ENCODE measurements at regions not wholly inside any gene's neighbourhood (a gene's known extent, or its start where the extent isn't known, plus 50 kb on each side); places are given as distances from the start of the nearest gene placed in this dataset.

DNA sequence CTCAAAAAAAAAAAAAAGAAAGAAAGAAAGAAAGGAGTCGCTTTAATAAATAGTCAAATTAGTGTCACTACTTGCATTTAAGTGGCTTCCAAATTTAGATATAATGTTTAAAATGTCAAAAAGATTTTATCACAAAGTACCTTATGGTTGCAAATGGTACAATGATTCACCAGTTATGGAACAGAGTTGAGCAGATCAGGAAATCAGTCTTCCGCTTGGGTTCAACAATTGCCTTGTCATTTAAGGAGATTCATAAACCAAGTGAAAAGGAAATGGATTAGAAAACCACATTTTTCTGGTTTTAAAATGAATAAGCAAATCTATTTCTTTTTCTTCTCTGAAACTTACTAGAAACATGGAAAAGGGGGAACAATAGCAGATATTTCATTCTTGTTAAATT is 94.8 kb upstream of the PTPRT start:
- TF ChIP-seq, protein P1, sequence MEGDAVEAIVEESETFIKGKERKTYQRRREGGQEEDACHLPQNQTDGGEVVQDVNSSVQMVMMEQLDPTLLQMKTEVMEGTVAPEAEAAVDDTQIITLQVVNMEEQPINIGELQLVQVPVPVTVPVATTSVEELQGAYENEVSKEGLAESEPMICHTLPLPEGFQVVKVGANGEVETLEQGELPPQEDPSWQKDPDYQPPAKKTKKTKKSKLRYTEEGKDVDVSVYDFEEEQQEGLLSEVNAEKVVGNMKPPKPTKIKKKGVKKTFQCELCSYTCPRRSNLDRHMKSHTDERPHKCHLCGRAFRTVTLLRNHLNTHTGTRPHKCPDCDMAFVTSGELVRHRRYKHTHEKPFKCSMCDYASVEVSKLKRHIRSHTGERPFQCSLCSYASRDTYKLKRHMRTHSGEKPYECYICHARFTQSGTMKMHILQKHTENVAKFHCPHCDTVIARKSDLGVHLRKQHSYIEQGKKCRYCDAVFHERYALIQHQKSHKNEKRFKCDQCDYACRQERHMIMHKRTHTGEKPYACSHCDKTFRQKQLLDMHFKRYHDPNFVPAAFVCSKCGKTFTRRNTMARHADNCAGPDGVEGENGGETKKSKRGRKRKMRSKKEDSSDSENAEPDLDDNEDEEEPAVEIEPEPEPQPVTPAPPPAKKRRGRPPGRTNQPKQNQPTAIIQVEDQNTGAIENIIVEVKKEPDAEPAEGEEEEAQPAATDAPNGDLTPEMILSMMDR (conservative IDR thresholded peaks at IDR 0.05; ENCODE audit: low read length): no peak
- no peak for DNase-seq (ENCODE audit: low read depth)

DNA sequence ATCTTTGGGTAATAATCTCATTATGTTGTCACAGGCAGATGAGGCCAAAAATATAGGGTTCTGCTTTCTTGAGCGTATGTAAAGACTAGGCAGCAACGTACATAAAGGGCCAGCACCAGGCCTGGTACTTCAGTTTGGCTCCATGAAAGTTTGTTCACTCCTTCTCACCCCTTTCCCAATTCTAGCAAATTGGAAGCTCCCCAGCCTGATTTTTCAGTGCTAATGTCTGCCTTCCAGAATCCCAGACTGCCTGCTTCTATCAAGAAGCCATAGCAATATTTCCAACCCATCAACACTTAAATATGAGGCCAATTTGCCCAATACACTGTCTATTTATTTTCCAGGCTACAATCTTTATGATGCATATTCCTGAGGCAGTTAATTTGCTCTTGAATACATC is 93.4 kb upstream of the PTPRT start:
- TF ChIP-seq, protein P1 (conservative IDR thresholded peaks at IDR 0.05; ENCODE audit: low read length): no peak
- H3K4me3 ChIP-seq (ENCODE audit: low read length): no peak overlapping the region
- no peak for DNase-seq (ENCODE audit: low read depth)

More for the DNA sequence above, 94.8 kb upstream of the PTPRT start:
- no peak overlapping the region for H3K4me3 ChIP-seq (ENCODE audit: low read length)

DNA sequence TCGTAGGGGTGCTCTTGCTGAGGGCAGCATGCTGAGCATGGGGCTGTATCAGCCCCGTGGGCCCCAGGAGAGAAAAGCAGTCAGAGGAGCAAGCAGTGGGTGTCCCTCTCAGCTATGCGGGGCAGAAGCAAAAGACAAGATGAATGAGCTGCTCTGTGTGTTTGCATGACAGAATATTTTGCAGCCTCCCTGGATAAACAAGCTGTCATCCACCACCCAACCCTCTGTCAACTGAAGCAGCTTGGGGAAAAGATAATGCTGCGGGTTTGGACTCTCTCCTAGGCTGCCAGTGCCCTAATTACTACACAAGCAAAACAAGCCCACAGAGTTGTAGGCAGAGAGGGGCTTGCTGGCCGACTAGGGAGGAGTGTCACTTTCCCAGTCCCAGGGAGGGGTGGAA is 82.3 kb upstream of the PTPRT start:
- H3K4me3 ChIP-seq (ENCODE audit: low read length): no peak overlapping the region
- TF ChIP-seq, protein P1 (conservative IDR thresholded peaks at IDR 0.05; ENCODE audit: low read length): no peak
- DNase-seq (ENCODE audit: low read depth): no peak

DNA sequence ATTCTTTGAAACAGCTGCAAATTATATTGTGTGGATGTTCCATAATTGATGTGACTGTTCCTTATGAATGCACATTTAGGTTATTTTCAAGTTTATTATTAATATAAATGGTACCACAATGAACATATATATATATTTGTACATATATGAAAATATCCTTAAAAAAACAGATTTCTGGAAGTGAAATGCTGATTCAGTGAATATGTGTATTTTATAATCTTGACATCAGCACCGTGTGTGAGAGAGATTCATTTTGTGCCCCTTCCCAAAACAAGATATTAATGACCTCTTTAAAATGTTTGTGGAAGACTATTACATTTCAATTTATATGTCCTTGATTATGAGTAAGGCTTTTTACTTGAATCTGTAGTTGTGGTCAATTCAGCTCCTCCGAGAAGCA is 75.7 kb upstream of the PTPRT start:
- no peak overlapping the region for H3K4me3 ChIP-seq (ENCODE audit: low read length)
- DNase-seq (ENCODE audit: low read depth): no peak
- TF ChIP-seq, protein P1 (conservative IDR thresholded peaks at IDR 0.05; ENCODE audit: low read length): no peak

DNA sequence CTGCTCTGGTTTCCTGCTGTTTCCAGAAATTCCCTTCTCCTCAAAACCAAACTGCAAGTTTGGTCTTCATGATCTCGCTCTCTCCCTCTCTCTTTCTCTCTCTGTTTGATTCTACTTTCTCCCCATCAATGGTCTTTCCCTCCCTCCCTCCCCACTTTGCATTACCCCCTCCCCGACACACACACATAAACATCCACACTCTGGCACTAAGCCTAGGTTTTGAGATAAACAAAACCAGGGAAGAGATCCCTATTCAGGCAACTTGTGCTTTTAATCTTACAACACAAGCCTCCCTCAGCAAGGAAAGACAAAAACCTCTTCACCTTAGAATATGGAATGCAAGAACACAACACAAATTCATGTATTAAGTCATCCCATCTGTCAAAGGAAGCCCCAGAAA is 73.5 kb upstream of the PTPRT start:
- no peak overlapping the region for H3K4me3 ChIP-seq (ENCODE audit: low read length)
- no peak for DNase-seq (ENCODE audit: low read depth)
- TF ChIP-seq, protein P1 (conservative IDR thresholded peaks at IDR 0.05; ENCODE audit: low read length): no peak

DNA sequence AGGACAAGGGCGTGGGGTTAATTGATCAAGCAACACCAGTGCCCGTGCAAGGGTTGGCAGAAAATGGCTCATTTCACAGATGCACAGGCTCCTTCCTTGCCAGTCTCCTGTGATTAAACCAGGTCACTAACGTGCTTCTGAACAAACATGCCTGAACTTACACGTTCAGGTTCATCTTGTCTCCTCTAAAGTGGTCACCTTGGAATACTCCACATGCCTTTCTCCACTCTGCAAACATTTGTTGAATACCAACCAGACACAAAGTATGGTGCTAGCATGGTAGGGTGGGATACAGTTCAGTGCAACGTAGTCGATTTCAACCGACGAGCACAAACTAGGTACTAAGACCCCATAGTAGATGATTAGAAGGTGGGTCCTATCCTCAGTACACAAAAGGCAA is 72.6 kb upstream of the PTPRT start:
- DNase-seq (ENCODE audit: low read depth): no peak
- TF ChIP-seq, protein P1 (conservative IDR thresholded peaks at IDR 0.05; ENCODE audit: low read length): no peak
- no peak overlapping the region for H3K4me3 ChIP-seq (ENCODE audit: low read length)

DNA sequence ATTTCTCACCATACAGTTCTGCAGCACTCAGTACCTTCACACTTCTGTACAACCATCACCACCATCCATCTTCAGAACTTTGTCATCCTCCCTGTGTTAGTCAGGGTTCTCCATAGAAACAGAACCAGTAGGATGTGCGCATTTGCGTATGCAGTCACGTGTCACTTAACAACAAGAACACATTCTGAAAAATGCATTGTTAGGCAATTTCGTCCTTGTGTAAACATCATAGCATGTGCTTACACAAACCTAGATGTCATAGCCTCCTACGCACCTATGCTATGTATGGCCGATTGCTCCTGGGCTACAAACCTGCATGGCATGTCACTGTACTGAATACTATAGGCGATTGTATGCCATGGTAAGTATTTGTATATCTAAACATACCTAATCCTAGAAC is 66.2 kb upstream of the PTPRT start:
- TF ChIP-seq, protein P1 (conservative IDR thresholded peaks at IDR 0.05; ENCODE audit: low read length): no peak
- no peak for DNase-seq (ENCODE audit: low read depth)

More for the DNA sequence above, 66.2 kb upstream of the PTPRT start:
- no peak overlapping the region for H3K4me3 ChIP-seq (ENCODE audit: low read length)
